Putamen (tissue), 1 donor: ENCODE measurements at regions not wholly inside any gene's neighbourhood (a gene's known extent, or its start where the extent isn't known, plus 50 kb on each side); places are given as distances from the start of the nearest gene placed in this dataset.

Source experiments
- DNase-seq: peaks from one replicate; pipeline ENCODE4 v3.0.0-alpha.2; 2016; ENCODE audit warnings: low spot score

GRCh38 chr10:89153971-89154370, 53.1 kb downstream of the CH25H start:
- no peak for DNase-seq

DNA sequence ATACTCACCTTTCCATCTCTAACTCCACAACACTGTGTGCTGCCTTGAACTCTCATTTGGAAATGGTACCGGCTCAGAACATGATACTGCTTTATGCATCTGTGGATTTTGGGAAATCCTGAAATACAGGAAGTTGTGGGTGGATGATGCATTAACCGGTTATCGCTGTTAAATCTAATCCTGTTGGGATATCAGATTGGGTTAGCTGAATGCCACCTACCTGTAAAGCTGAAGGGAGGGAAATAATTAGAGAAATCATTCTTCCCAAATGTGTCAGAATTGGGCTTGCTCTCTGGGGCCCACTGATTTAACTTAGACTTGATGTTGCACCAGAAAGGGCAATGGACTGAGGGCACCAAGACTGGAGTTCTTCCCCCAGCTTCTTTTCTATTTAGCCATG, 54.0 kb downstream of the CH25H start:
- no peak for DNase-seq

GRCh38 chr10:89151857-89152256, 55.3 kb downstream of the CH25H start:
- no peak for DNase-seq

- DNase-seq: no peak
These were observed 59.1 kb downstream of the CH25H start for GRCh38 chr10:89148061-89148460.

- DNase-seq: no peak
These were observed 59.9 kb downstream of the CH25H start for GRCh38 chr10:89147256-89147655.

DNA sequence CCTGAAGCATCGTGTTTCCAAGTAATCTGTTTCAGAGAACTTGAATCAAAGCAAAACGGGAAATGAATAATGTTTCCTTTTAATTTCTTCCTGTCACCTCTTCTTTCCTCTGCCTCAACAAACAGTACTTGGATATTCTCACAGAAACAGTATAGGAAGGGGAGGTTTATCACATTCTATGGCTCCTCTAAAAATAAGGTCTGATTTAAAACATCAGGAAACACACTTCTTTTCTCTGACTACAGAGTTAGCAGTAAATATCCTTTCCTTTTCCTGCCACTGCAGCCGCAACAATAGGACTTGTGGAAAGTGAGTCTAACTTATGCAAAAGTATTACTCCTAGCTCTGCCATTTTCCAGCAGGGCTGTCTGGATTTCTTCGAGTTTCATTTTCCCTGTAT, 62.3 kb downstream of the CH25H start:
- no peak for DNase-seq

GRCh38 chr10:89142590-89142989, 64.5 kb downstream of the CH25H start:
- DNase-seq: no peak

GRCh38 chr10:89138755-89139490, 68.2 kb downstream of the CH25H start:
- no peak for DNase-seq

DNA sequence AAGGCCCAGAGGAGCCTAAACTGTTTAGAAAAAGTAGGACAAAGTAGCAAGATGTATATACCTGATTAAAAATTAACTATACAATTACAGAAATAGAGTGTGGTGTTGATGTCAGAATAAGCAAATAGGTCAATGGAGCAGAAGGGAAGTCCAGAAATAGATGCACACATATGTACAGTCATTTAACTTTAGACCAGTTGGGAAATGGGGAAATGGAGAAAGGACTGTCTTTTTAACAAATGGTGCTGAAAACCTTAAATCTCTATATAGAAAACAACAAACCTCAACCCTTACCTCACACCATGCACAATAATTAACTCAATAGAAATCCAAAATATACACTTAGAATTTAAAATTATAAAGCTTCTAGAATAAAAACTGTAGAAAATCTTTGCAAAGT, 72.2 kb downstream of the CH25H start:
- no peak for DNase-seq

GRCh38 chr10:89129911-89130310, 77.2 kb downstream of the CH25H start:
- peak; percentile 29 for DNase-seq

- DNase-seq: peak; percentile 32
These were observed 84.6 kb downstream of the CH25H start for GRCh38 chr10:89122433-89123051.

GRCh38 chr10:89121764-89122020, 85.4 kb downstream of the CH25H start:
- DNase-seq: no peak

GRCh38 chr10:89120931-89121763, 86.0 kb downstream of the CH25H start:
- peak; percentile 14 for DNase-seq

DNA sequence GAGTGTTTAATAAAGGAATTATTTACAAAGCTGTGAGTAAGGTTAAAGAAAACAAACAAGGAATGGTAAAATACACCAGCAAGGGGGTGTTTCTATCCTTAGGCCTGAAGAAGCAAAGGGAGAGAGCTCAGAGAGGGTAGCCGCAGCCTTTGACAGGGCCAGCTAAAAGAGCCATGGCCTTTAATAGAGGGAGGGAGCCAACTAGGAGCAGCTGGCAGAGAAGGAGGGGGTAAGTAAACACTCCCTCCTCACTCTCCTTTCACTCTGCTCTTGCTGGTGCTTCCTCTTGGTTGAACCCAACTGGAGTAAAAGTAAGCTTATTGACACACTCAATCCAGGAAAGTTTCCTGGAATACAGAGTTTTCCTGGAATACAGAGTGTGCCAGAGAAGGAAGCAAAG, 87.5 kb downstream of the CH25H start:
- no peak for DNase-seq

GRCh38 chr10:89118091-89118490, 89.0 kb downstream of the CH25H start:
- no peak for DNase-seq

GRCh38 chr10:89115876-89116627, 91.1 kb downstream of the CH25H start:
- no peak for DNase-seq

- no peak for DNase-seq
These were observed 92.1 kb downstream of the CH25H start for GRCh38 chr10:89114846-89115625.

DNA sequence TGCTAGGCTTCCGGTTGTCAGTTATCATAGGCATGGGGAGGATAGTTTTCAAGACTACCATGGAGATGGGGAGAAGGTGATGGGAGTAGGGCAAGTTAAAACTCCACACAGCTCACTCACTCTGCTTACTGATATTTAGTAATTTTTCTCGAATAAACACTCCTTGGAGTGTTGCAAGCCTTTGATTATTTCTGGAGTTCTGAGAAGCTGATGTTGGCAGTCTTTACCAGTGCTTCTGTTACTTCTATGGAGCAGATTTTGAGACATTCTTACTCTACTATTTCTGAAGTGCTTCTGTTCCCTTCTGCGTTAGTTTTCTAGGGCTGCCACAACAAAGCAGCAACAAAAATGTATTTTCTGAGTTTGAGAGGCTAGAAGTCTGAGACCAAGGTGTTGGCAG, 104.4 kb downstream of the CH25H start:
- DNase-seq: no peak

GRCh38 chr10:89101943-89102342, 105.2 kb downstream of the CH25H start:
- DNase-seq: no peak

DNA sequence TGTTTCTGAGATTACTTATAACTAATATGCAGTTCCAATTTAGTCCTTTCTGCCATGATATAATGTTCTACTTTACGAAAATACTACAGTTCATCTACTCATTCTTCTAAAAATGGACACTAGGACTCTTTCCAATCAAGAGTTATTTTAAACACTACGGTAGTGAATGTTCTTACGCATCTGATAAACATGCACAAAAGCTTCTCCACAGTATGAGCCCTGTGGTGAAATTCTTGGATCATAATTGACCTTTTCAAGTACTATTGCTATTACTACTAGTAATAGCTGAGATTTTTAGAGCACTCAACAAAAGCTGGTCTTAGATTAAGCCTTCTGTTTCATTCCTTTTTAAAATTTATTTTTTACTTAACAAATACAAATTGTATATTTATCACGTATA, 106.4 kb downstream of the CH25H start:
- DNase-seq: no peak

DNA sequence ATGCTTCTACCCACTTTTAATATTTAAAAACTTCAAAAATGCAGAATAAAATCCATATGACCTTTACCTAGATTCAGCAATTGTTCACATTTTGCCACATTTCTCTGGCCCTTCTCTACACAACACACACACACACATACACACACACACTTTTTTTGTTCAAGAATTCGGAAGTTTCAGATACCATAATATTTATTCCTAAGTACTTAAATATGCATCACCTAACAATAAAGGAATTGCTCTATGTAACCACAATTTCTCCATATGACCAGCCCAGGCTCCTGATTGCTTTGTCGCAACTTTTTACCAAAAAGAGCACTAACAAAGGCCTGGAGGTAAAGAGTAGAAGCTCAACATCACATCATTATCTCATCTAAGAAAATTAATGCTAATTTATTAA, 106.6 kb downstream of the FAS start:
- no peak for DNase-seq
